Coronary artery (tissue), 2 donors: ENCODE measurements at regions not wholly inside any gene's neighbourhood (a gene's known extent, or its start where the extent isn't known, plus 50 kb on each side); places are given as distances from the start of the nearest gene placed in this dataset.

Source experiments
- DNase-seq: peaks from one replicate; pipeline ENCODE4 v3.0.0-alpha.2; 2017; ENCODE audit warnings: low spot score
- H3K27ac ChIP-seq, 2 donors: fragments of 200-600 bp; sonication (generic); one replicate each; pipeline ENCODE4 v1.5.1; 2016 to 2019
- H3K4me3 ChIP-seq: fragments of 200-600 bp; sonication (generic); 2 replicates; pipeline ENCODE4 v1.5.1; 2016; ENCODE audit warnings: mild to moderate bottlenecking, moderate library complexity
- TF ChIP-seq, protein P1 (sequence below): fragments of 200-600 bp; sonication (generic); IDR thresholded peaks from one replicate; pipeline ENCODE4 v1.5.1; 2019; ENCODE audit warnings: antibody characterized with exemption

DNA sequence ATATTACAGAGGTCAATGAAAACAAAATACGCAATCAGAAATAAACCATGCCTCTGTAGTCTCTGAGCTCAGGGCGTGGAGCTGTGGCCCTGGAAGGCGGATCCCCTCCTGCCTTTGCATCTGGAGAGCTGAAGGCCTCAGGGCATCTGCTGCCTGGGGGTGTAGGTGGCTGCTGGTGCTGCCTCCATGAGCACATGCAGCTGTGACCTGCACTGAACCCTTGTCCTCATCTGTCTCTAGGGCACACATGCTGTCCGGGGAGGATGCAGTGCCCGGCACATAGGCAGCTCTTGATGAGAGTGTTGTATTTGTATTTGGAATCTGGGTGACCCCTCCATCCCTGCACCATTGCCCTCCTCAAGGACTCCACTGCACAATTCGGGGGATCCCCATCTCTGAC, 185.7 kb downstream of the TEX29 start:
- TF ChIP-seq, protein P1, sequence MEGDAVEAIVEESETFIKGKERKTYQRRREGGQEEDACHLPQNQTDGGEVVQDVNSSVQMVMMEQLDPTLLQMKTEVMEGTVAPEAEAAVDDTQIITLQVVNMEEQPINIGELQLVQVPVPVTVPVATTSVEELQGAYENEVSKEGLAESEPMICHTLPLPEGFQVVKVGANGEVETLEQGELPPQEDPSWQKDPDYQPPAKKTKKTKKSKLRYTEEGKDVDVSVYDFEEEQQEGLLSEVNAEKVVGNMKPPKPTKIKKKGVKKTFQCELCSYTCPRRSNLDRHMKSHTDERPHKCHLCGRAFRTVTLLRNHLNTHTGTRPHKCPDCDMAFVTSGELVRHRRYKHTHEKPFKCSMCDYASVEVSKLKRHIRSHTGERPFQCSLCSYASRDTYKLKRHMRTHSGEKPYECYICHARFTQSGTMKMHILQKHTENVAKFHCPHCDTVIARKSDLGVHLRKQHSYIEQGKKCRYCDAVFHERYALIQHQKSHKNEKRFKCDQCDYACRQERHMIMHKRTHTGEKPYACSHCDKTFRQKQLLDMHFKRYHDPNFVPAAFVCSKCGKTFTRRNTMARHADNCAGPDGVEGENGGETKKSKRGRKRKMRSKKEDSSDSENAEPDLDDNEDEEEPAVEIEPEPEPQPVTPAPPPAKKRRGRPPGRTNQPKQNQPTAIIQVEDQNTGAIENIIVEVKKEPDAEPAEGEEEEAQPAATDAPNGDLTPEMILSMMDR, result no peak
- H3K4me3 ChIP-seq, result no peak overlapping the region
- H3K27ac ChIP-seq, result no peak overlapping the region
- no peak for DNase-seq

DNA sequence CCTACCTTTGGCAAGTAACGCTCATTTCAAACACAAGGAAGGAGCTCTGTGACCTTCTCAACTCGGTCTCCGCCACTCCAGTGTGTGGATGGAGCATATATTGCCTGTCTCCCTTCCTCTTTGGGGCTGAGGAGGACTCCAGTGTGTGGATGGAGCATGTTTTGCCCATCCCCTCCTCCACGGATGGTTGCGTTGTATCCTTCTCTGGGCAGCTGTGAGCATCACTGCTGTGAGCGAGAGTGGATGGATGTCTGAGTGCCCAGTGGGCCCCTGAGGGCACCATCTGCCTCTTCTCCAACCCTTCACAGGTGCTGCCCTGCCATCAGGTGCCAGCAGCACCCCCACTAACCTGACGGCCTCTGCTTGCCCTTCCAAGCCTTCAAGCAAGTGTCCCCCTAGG, 186.2 kb downstream of the TEX29 start:
- no peak for DNase-seq
- Histone ChIP-seq H3K27ac (no peak overlapping the region), H3K4me3 (no peak overlapping the region)
- TF ChIP-seq, protein P1, result no peak

DNA sequence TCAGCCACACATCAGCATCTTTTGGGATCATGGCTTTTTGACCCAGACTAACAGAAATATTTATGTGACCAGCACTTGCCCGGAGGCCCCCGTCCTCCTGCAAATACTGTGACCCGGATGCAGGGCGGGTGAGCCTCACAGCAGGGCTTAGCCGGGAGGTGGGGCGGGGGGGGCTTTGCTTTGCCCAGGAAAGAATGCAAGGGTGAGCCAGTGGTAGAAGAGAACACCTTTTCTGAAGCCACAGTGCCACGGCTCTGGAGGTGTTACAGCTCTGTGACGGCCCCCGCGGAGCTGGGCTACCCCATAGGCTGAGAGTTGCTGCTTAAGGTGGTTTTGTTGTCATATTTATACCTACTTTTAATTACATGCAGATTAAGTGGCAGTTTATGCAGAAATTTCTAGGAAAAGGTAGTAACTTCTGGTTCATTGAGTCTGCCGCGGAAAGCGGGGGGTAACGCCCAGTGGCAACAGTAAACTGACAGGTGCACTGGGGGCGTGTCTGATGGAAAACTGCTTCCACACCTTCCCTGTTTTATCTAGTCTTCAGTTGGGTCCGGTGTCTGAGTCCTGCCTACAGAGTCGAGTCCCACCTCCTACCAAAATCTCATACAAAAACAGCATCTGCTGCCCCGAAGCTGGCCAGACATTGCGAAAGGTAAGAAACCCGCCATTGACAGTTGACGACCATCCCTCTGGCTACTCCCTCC, 187.9 kb downstream of the TEX29 start:
- Histone ChIP-seq H3K4me3 (no peak overlapping the region), H3K27ac (no peak overlapping the region)
- TF ChIP-seq, protein P1, result no peak
- no peak for DNase-seq

DNA sequence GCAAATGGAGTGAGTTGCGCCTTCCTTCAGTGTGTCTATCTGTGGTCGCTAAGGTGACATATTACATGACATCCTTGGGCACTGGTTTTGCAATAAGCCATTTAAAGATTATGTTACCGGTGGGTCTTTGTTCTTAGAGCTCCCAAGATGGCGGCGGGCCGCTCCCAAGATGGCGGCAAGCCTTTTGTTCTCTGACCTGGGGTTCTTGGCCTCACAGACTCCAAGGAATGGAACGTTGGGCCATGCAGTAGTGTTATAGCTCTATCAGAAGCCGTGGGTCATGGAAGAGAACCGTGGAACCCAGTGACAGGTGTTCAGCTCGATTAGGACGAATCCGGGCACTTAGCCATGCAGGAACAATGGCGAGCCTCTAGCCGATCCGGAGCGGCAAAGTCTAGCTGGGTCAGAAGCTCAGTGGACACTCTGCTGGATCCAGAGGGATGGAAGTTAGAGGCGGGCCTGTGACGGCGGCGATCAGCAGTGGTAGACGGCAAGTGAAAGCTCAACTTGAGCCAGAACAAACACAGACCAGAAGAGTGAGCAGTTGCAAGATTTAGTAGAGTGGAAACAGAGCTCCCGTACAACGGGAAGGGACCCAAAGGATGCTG, 188.6 kb downstream of the TEX29 start:
- TF ChIP-seq, protein P1, result no peak
- H3K27ac ChIP-seq, result no peak overlapping the region
- DNase-seq, result no peak

DNA sequence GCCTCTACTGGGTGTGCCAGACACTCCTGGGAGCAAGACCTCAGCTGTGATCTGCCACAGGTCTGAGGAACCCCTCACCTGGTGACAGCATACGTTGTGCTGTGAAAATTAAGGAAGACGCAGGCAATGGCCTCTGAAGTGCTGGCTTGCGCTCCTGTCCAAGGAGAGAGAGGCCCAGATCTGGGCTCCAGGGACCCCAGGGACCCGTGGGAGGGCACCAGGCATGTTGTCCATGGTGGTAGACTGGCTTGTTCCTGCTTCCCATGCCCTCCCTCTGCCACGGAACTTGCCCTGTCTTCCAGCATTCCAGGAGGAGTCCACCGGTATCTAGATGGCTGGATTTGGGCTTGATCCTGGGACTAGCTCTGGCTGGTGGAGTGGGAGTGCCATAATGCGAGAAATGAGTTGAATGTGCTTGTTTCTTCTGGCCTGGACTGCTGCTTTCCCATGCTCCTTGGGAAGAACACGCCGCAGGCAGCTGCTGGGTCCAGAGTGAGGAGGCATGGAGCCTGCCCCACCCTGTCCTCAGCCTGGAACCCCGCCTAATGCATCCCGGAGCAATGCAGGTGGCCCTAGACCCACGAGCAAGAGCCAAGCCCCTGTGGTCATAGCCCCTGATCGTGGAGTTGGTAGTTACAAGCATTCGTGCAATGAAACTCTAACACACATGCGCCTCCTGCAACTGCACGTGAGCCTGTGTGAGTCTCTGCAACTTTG, 190.2 kb downstream of the TEX29 start:
- Histone ChIP-seq H3K27ac (no peak overlapping the region), H3K4me3 (no peak overlapping the region)
- peak; percentile 53 for DNase-seq
- TF ChIP-seq, protein P1, result no peak

More for the DNA sequence above, 188.6 kb downstream of the TEX29 start:
- no peak overlapping the region for H3K4me3 ChIP-seq

DNA sequence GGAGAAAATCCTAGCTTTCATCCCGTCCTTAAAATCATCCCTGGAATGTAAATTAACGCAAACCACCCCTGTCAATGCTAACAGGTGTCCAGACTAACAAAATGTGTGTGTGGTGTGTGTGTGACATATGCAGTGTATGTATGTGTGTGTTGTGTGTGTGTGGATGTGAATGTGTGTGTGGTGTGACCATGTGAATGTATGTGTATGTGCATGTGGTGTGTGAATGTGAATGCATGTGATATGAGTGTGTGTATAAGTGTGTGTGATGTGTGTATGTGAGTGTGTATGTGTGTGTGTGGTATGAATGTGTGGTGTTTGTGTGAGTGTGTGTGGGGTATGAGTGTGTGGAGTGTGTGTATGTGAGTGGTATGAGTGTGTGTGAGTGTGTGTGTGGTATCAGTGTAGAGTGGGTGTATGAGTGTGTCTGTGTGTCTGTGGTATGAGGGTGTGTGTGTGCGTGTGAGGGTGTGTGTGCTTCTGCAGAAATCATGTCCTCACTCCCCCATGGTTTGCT, 190.8 kb downstream of the TEX29 start:
- Histone ChIP-seq H3K4me3 (no peak overlapping the region), H3K27ac (no peak overlapping the region)
- TF ChIP-seq, protein P1, result no peak
- DNase-seq, result no peak
